Gastrocnemius medialis (tissue), 4 donors: ENCODE measurements at regions not wholly inside any gene's neighbourhood (a gene's known extent, or its start where the extent isn't known, plus 50 kb on each side); places are given as distances from the start of the nearest gene placed in this dataset.

ENCODE experiments used
- POLR2A ChIP-seq, 2 donors: fragments of 450-650 bp; IDR thresholded peaks; one replicate each; pipeline ENCODE4 v1.6.1; 2017; ENCODE audit warnings: antibody characterized with exemption in 2 of 2, mild to moderate bottlenecking in 2 of 2, moderate library complexity in 2 of 2
- TF ChIP-seq, protein P1 (sequence below), 5 experiments: fragments of 450-650 bp in 3 of 5; fragments of 200-600 bp in 2 of 5; sonication (generic) in 2 of 5; IDR thresholded peaks in 4 of 5; conservative IDR thresholded peaks in 1 of 5; 1 replicate in 4 of 5; 2 replicates in 1 of 5; pipeline ENCODE4 v1.5.1; 2016 to 2019; ENCODE audit warnings: antibody characterized with exemption in 5 of 5, mild to moderate bottlenecking in 3 of 5, moderate library complexity in 3 of 5

DNA sequence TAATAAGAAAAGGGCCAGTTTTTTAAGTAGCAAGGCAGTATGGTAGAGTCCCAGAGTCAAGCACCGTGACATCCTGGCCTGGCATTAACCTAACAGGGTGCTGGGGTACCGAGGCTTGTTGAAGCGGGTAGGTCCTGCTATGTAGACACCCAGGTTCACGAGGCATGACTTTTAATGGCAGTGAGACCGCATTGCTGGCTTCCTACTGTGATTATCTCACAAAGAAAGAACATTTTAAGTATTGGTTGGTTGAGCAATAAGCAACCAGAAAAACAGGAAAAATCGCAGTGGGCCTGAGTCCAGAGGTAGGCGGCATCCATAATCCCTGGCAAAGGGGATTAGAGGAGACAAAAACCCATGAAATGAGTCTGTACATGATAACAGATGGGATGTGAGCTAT, 927.9 kb upstream of the ACVR2A start:
- TF ChIP-seq, protein P1, sequence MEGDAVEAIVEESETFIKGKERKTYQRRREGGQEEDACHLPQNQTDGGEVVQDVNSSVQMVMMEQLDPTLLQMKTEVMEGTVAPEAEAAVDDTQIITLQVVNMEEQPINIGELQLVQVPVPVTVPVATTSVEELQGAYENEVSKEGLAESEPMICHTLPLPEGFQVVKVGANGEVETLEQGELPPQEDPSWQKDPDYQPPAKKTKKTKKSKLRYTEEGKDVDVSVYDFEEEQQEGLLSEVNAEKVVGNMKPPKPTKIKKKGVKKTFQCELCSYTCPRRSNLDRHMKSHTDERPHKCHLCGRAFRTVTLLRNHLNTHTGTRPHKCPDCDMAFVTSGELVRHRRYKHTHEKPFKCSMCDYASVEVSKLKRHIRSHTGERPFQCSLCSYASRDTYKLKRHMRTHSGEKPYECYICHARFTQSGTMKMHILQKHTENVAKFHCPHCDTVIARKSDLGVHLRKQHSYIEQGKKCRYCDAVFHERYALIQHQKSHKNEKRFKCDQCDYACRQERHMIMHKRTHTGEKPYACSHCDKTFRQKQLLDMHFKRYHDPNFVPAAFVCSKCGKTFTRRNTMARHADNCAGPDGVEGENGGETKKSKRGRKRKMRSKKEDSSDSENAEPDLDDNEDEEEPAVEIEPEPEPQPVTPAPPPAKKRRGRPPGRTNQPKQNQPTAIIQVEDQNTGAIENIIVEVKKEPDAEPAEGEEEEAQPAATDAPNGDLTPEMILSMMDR (IDR thresholded peaks at IDR 0.05 in 4 of 5, conservative IDR thresholded peaks at IDR 0.05 in 1 of 5): no peak
- no peak for TF ChIP-seq POLR2A (IDR thresholded peaks at IDR 0.05)
